Gastroesophageal sphincter (tissue), 4 donors: ENCODE measurements at regions not wholly inside any gene's neighbourhood (a gene's known extent, or its start where the extent isn't known, plus 50 kb on each side); places are given as distances from the start of the nearest gene placed in this dataset.
"Not testable (repeated sequence)": the region's sequence is repeated elsewhere in the genome, so short reads cannot be mapped to it uniquely, and the experiment has no call there.

Experiments
- ATAC-seq: fragments of 150-250 bp; one replicate; pipeline ENCODE4 v1.9.1; 2016; ENCODE audit warnings: mild to moderate bottlenecking, moderate library complexity
- H3K27ac ChIP-seq, 4 donors: fragments of 200-600 bp; sonication (generic) in 3 of 4; 1 replicate in 3 of 4; 2 replicates in 1 of 4; pipeline ENCODE4 v1.5.1; 2016 to 2019
- H3K27me3 ChIP-seq: fragments of 200-600 bp; sonication (generic); one replicate; pipeline ENCODE4 v1.5.1; 2019
- H3K36me3 ChIP-seq, 2 donors: fragments of 200-600 bp; sonication (generic); one replicate each; pipeline ENCODE4 v1.5.1; 2019; ENCODE audit warnings: control low read depth in 1 of 2
- H3K4me1 ChIP-seq, 3 donors: fragments of 200-600 bp; sonication (generic); 1 replicate in 2 of 3; 2 replicates in 1 of 3; pipeline ENCODE4 v1.5.1; 2016 to 2019; ENCODE audit warnings: control low read depth in 2 of 3
- H3K4me3 ChIP-seq, 2 donors: fragments of 200-600 bp; sonication (generic); one replicate each; pipeline ENCODE4 v1.5.1; 2019; ENCODE audit warnings: mild to moderate bottlenecking in 1 of 2, moderate library complexity in 1 of 2
- H3K9me3 ChIP-seq, 3 donors: fragments of 200-600 bp; sonication (generic); one replicate each; pipeline ENCODE4 v1.5.1; 2017 to 2019; ENCODE audit warnings: control low read depth in 2 of 3
- POLR2A ChIP-seq, 2 donors: fragments of 450-650 bp; IDR thresholded peaks; one replicate each; pipeline ENCODE4 v1.6.1; 2017; ENCODE audit warnings: antibody characterized with exemption in 2 of 2, mild to moderate bottlenecking in 2 of 2, moderate library complexity in 1 of 2
- WGBS, 2 donors: methylation state at CpG; one replicate each; pipeline ENCODE4 v1.1.5; 2018; ENCODE audit warnings: low coverage in 1 of 2; 5-methylcytosine and 5-hydroxymethylcytosine counted together
- small RNA-seq, 4 donors: library from RNA; depleted of rRNA; stranded (forward); fragments of <200 nt; gene quantifications; one replicate each; pipeline ENCODE3, GENCODE V24; 2016

GRCh38 chrX:28520786-28521185 lies 66.5 kb upstream of the IL1RAPL1 start:
- no peak for TF ChIP-seq POLR2A (IDR thresholded peaks at IDR 0.05)
- Histone ChIP-seq H3K4me1 (no peaks in the 10 kb centered on the region), H3K27ac (no peak overlapping the region), H3K27me3 (no peaks in the 10 kb centered on the region), H3K9me3 (no peaks in the 10 kb centered on the region), H3K4me3 (no peak overlapping the region), H3K36me3 (no peaks in the 10 kb centered on the region)
- WGBS, 2 donors: 100% methylated on average over 1 of the region's 2 CpGs
- no peak for ATAC-seq

- H3K4me1 ChIP-seq, H3K27me3 ChIP-seq, ATAC-seq, H3K36me3 ChIP-seq, H3K4me3 ChIP-seq, H3K9me3 ChIP-seq, H3K27ac ChIP-seq: not testable (repeated sequence)
- WGBS, 2 donors: 87% methylated on average over 4 of the region's 5 CpGs; no CpG with 5 or more reads in 1 of the 2 donors
Observed at GRCh38 chrX:28528354-28528753, 58.9 kb upstream of the IL1RAPL1 start.

Small RNAs in the stretch of these regions (small RNA-seq; reads per million reads assigned to genes)
- gene MIR6134: 0 reads per million in 4 donors
